Thyroid gland (tissue), 4 donors: ENCODE measurements at regions not wholly inside any gene's neighbourhood (a gene's known extent, or its start where the extent isn't known, plus 50 kb on each side); places are given as distances from the start of the nearest gene placed in this dataset.

Source experiments
- CTCF ChIP-seq, 6 experiments: fragments of 200-600 bp in 3 of 6; fragments of 450-650 bp in 3 of 6; sonication (generic) in 3 of 6; IDR thresholded peaks; one replicate each; pipeline ENCODE4 v1.5.1; 2016 to 2019; ENCODE audit warnings: antibody characterized with exemption in 6 of 6, mild to moderate bottlenecking in 2 of 6, inconsistent platforms in 1 of 6, moderate library complexity in 1 of 6
- POLR2A ChIP-seq, 2 donors: fragments of 450-650 bp; IDR thresholded peaks; one replicate each; pipeline ENCODE4 v1.6.1; 2017; ENCODE audit warnings: antibody characterized with exemption in 2 of 2, mild to moderate bottlenecking in 2 of 2, moderate library complexity in 1 of 2

- TF ChIP-seq POLR2A (IDR thresholded peaks at IDR 0.05) (no peak), CTCF (IDR thresholded peaks at IDR 0.05) (no peak)
Measured at GRCh38 chr3:72544239-72544638, 304.0 kb downstream of the SHQ1 start.
